HG02870 (cell line): ENCODE measurements at regions not wholly inside any gene's neighbourhood (a gene's known extent, or its start where the extent isn't known, plus 50 kb on each side); places are given as distances from the start of the nearest gene placed in this dataset.

ENCODE experiments used
- ATAC-seq: cut with Tn5 transposase; IDR thresholded peaks from one replicate; pipeline ENCODE4 v1.9.1; 2021; ENCODE audit warnings: mild to moderate bottlenecking, moderate library complexity; ENCODE audit not compliant: unreplicated experiment

- no peak for ATAC-seq
Measured at GRCh38 chr3:88209356-88209755, 59.6 kb downstream of the C3orf38 start.

GRCh38 chr3:88211096-88211890 is 61.5 kb downstream of the C3orf38 start:
- ATAC-seq, result no peak

GRCh38 chr3:88219138-88219792 is 69.5 kb downstream of the C3orf38 start:
- ATAC-seq, result peak; percentile 80

GRCh38 chr3:88220126-88220525 is 70.4 kb downstream of the C3orf38 start:
- no peak for ATAC-seq

- ATAC-seq, result no peak
Measured at GRCh38 chr3:88221726-88222125, 72.0 kb downstream of the C3orf38 start.

GRCh38 chr3:88222343-88222742 is 72.6 kb downstream of the C3orf38 start:
- no peak for ATAC-seq

GRCh38 chr3:88225326-88226008 is 75.7 kb downstream of the C3orf38 start:
- ATAC-seq, result no peak

GRCh38 chr3:88226910-88227309 is 77.2 kb downstream of the C3orf38 start:
- no peak for ATAC-seq

- no peak for ATAC-seq
Measured at GRCh38 chr3:88230638-88231037, 80.9 kb downstream of the C3orf38 start.

GRCh38 chr3:88231207-88231606 is 81.4 kb downstream of the C3orf38 start:
- ATAC-seq, result no peak

GRCh38 chr3:88231632-88232031 is 81.9 kb downstream of the C3orf38 start:
- ATAC-seq, result no peak

GRCh38 chr3:88235102-88235501 is 85.3 kb downstream of the C3orf38 start:
- no peak for ATAC-seq

GRCh38 chr3:88239870-88240269 is 90.1 kb downstream of the C3orf38 start:
- no peak for ATAC-seq

GRCh38 chr3:88248658-88249057 is 98.9 kb downstream of the C3orf38 start:
- ATAC-seq, result no peak

- ATAC-seq, result no peak
Measured at GRCh38 chr3:88259045-88259444, 109.3 kb downstream of the C3orf38 start.

- no peak for ATAC-seq
Measured at GRCh38 chr3:88262527-88262926, 112.8 kb downstream of the C3orf38 start.

GRCh38 chr3:88263417-88264100 is 113.8 kb downstream of the C3orf38 start:
- ATAC-seq, result no peak

- no peak for ATAC-seq
Measured at GRCh38 chr3:88267441-88267840, 117.7 kb downstream of the C3orf38 start.

- ATAC-seq, result no peak
Measured at GRCh38 chr3:88267847-88268246, 118.1 kb downstream of the C3orf38 start.

- ATAC-seq, result no peak
Measured at GRCh38 chr3:88280326-88280725, 130.6 kb downstream of the C3orf38 start.

GRCh38 chr3:88282528-88283241 is 132.9 kb downstream of the C3orf38 start:
- ATAC-seq, result no peak
